ENCODE measurements at regions not wholly inside any gene's neighbourhood (a gene's known extent, or its start where the extent isn't known, plus 50 kb on each side); places are given as distances from the start of the nearest gene placed in this dataset.
A peak's percentile ranks its signal among the peaks of the same experiment; 100 is the strongest.

DNA sequence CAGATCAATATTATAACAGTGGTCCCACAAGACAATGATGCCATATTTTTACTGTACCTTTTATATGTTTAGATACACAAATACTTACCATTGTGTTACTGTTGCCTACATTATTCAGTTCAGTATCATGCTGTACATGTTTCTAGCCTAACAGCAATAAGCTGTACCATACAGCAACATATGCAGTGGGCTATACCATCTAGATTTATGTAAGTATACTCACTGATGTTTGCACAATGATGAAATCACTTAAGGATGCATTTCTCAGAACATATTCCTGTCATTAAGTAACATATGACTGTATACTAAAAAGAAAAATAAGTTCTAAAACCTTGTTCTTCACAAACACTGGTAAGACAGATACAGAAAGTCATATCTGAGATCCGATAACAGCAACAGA, 468.6 kb upstream of the SEMA3A start:
- no CpG with 5 or more reads among the region's 1 CpG for WGBS, 2 donors (ENCODE audit: extremely low coverage in 2 of 2, insufficient read length in 2 of 2, insufficient replicate concordance in 1 of 2)
- Histone ChIP-seq H3K14ac (ENCODE audit: low read length) (no peak overlapping the region), H2BK120ac (ENCODE audit: low read depth, low read length) (no peak overlapping the region), H3K9me3 (replicated peaks in 1 of 2; ENCODE audit: control insufficient read depth in 2 of 2, insufficient read depth in 1 of 2, low read depth in 1 of 2, low read length in 2 of 2) (no peaks in the 10 kb centered on the region), H3K79me1 (ENCODE audit: low read depth, low read length) (no peaks in the 10 kb centered on the region), H2BK15ac (ENCODE audit: low read length) (no peak overlapping the region), H2BK5ac (ENCODE audit: low read length) (no peak overlapping the region), H3K36me3 (replicated peaks in 1 of 2; ENCODE audit: control insufficient read depth in 2 of 2, insufficient read depth in 2 of 2, low read length in 2 of 2) (no peaks in the 10 kb centered on the region), H4K91ac (ENCODE audit: low read depth, low read length, poor library complexity) (no peak overlapping the region), H3K9ac (ENCODE audit: low read depth, low read length, poor library complexity) (no peak overlapping the region), H3K4me2 (ENCODE audit: insufficient read depth, low read length, poor library complexity, severe bottlenecking) (no peak overlapping the region), H2AK5ac (ENCODE audit: low read depth, low read length) (no peak overlapping the region), H3K18ac (ENCODE audit: low read length) (no peak overlapping the region), H2AFZ (ENCODE audit: low read length) (no peak overlapping the region), H3K4ac (ENCODE audit: low read length) (no peak overlapping the region), H4K8ac (ENCODE audit: low read depth, low read length) (no peak overlapping the region), H3K4me3 (ENCODE audit: low read length in 2 of 2) (no peak overlapping the region), H3K4me1 (ENCODE audit: control insufficient read depth in 2 of 2, insufficient read depth in 1 of 2, low read depth in 1 of 2, low read length in 2 of 2) (no peaks in the 10 kb centered on the region), H3K27me3 (ENCODE audit: control insufficient read depth in 3 of 3, insufficient read depth in 3 of 3, low read depth in 1 of 3, low read length in 3 of 3) (no peaks in the 10 kb centered on the region), H2BK12ac (ENCODE audit: low read length) (no peak overlapping the region), H3K27ac (replicated peaks; ENCODE audit: low read length) (no peak overlapping the region), H3K23ac (ENCODE audit: low read depth, low read length, poor library complexity) (no peak overlapping the region)
- no peak for DNase-seq (ENCODE audit: low spot score)

DNA sequence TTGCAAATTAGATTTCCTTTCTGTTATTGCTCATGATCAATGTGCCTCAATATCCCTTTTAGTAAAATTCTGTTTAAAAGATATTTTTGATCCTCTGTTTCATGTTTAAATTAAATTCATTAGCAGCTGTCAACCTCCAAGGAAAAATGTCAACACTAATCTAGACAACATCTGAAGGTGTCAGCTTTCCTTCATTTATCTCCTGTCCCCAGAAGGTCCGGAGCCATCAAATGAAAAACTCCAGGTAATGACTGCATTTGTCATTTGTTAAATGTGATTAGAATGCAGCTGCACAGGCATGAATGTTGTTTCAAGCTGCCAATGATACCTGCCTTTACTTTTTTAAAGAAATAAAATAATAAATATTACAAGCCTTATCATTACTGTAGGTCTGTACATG, 463.7 kb upstream of the SEMA3A start:
- no peak overlapping the region for H2BK12ac ChIP-seq (ENCODE audit: low read length)
- no peaks in the 10 kb centered on the region for H3K9me3 ChIP-seq (replicated peaks in 1 of 2; ENCODE audit: control insufficient read depth in 2 of 2, insufficient read depth in 1 of 2, low read depth in 1 of 2, low read length in 2 of 2)
- no peak overlapping the region for H3K4me3 ChIP-seq (ENCODE audit: low read length in 2 of 2)
- no peak overlapping the region for H3K4me2 ChIP-seq (ENCODE audit: insufficient read depth, low read length, poor library complexity, severe bottlenecking)
- H3K9ac ChIP-seq (ENCODE audit: low read depth, low read length, poor library complexity), result no peak overlapping the region
- H3K23ac ChIP-seq (ENCODE audit: low read depth, low read length, poor library complexity), result no peak overlapping the region
- no peaks in the 10 kb centered on the region for H3K27me3 ChIP-seq (ENCODE audit: control insufficient read depth in 3 of 3, insufficient read depth in 3 of 3, low read depth in 1 of 3, low read length in 3 of 3)
- no peaks in the 10 kb centered on the region for H3K4me1 ChIP-seq (ENCODE audit: control insufficient read depth in 2 of 2, insufficient read depth in 1 of 2, low read depth in 1 of 2, low read length in 2 of 2)
- H2BK120ac ChIP-seq (ENCODE audit: low read depth, low read length), result no peak overlapping the region
- no CpG with 5 or more reads among the region's 1 CpG for WGBS, 2 donors (ENCODE audit: extremely low coverage in 2 of 2, insufficient read length in 2 of 2, insufficient replicate concordance in 1 of 2)
- no peak overlapping the region for H3K4ac ChIP-seq (ENCODE audit: low read length)
- H2BK15ac ChIP-seq (ENCODE audit: low read length), result no peak overlapping the region
- H2BK5ac ChIP-seq (ENCODE audit: low read length), result no peak overlapping the region
- no peak overlapping the region for H3K18ac ChIP-seq (ENCODE audit: low read length)
- no peak overlapping the region for H2AK5ac ChIP-seq (ENCODE audit: low read depth, low read length)
- no peak overlapping the region for H2AFZ ChIP-seq (ENCODE audit: low read length)
- no peaks in the 10 kb centered on the region for H3K79me1 ChIP-seq (ENCODE audit: low read depth, low read length)
- no peak for DNase-seq (ENCODE audit: low spot score)
- H3K36me3 ChIP-seq (replicated peaks in 1 of 2; ENCODE audit: control insufficient read depth in 2 of 2, insufficient read depth in 2 of 2, low read length in 2 of 2), result no peaks in the 10 kb centered on the region
- no peak overlapping the region for H4K8ac ChIP-seq (ENCODE audit: low read depth, low read length)
- H4K91ac ChIP-seq (ENCODE audit: low read depth, low read length, poor library complexity), result no peak overlapping the region
- H3K14ac ChIP-seq (ENCODE audit: low read length), result no peak overlapping the region
- H3K27ac ChIP-seq (replicated peaks; ENCODE audit: low read length), result no peak overlapping the region

DNA sequence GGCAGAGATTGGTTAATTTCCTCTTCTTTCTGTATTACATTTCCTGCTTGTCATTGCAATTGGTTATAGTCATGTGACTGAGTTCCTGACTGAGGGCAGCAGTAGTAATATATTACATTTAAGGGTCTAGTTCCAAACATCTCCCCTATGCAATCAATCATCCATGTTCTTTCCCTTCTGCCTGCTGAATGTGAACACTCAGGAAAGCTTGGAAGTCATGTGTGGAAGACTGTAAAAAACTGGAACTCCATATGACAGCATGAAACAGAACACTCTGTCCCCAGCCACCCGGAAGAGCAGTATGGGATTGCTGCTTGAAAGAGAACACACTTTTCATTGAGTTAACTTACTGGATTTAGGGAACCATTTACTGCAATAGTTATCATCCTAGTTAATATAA, 459.7 kb upstream of the SEMA3A start:
- Histone ChIP-seq H3K23ac (ENCODE audit: low read depth, low read length, poor library complexity) (no peak overlapping the region), H3K4ac (ENCODE audit: low read length) (no peak overlapping the region), H2AFZ (ENCODE audit: low read length) (peak overlapping the region; percentile 42), H2AK5ac (ENCODE audit: low read depth, low read length) (no peak overlapping the region), H3K79me1 (ENCODE audit: low read depth, low read length) (no peaks in the 10 kb centered on the region), H3K36me3 (replicated peaks in 1 of 2; ENCODE audit: control insufficient read depth in 2 of 2, insufficient read depth in 2 of 2, low read length in 2 of 2) (no peaks in the 10 kb centered on the region), H3K18ac (ENCODE audit: low read length) (no peak overlapping the region), H3K4me2 (ENCODE audit: insufficient read depth, low read length, poor library complexity, severe bottlenecking) (no peak overlapping the region), H2BK120ac (ENCODE audit: low read depth, low read length) (no peak overlapping the region), H3K27ac (replicated peaks; ENCODE audit: low read length) (no peak overlapping the region), H2BK15ac (ENCODE audit: low read length) (no peak overlapping the region), H3K14ac (ENCODE audit: low read length) (no peak overlapping the region), H4K91ac (ENCODE audit: low read depth, low read length, poor library complexity) (no peak overlapping the region), H4K8ac (ENCODE audit: low read depth, low read length) (no peak overlapping the region), H3K4me1 (ENCODE audit: control insufficient read depth in 2 of 2, insufficient read depth in 1 of 2, low read depth in 1 of 2, low read length in 2 of 2) (no peaks in the 10 kb centered on the region), H3K9ac (ENCODE audit: low read depth, low read length, poor library complexity) (no peak overlapping the region), H3K27me3 (ENCODE audit: control insufficient read depth in 3 of 3, insufficient read depth in 3 of 3, low read depth in 1 of 3, low read length in 3 of 3) (no peaks in the 10 kb centered on the region), H2BK12ac (ENCODE audit: low read length) (no peak overlapping the region), H3K4me3 (ENCODE audit: low read length in 2 of 2) (no peak overlapping the region), H2BK5ac (ENCODE audit: low read length) (no peak overlapping the region), H3K9me3 (replicated peaks in 1 of 2; ENCODE audit: control insufficient read depth in 2 of 2, insufficient read depth in 1 of 2, low read depth in 1 of 2, low read length in 2 of 2) (no peaks in the 10 kb centered on the region)
- WGBS, 2 donors (ENCODE audit: extremely low coverage in 2 of 2, insufficient read length in 2 of 2, insufficient replicate concordance in 1 of 2), result no CpG with 5 or more reads among the region's 1 CpG
- no peak for DNase-seq (ENCODE audit: low spot score)

DNA sequence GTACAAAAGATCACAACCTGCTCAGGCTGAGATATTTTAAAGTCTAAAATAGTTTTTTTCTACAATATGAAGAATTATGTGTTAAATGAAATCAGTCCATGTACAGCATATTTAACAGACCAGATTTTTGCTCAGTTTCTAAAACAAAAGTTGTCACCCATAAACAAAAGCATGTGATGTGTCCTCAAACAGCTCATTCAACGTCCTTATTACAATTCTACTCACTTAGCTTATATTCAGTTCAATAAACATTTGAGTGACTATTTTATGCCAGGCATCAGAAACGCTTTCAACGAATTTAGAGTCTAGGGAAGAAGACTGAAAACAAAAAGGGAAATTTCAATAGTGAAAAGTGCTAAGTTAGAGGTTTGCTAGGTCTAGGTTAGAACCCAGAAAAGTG, 457.3 kb upstream of the SEMA3A start:
- no peak overlapping the region for H3K4me2 ChIP-seq (ENCODE audit: insufficient read depth, low read length, poor library complexity, severe bottlenecking)
- no peak for DNase-seq (ENCODE audit: low spot score)
- no peaks in the 10 kb centered on the region for H3K79me1 ChIP-seq (ENCODE audit: low read depth, low read length)
- no peak overlapping the region for H3K4me3 ChIP-seq (ENCODE audit: low read length in 2 of 2)
- H3K14ac ChIP-seq (ENCODE audit: low read length), result no peak overlapping the region
- no peak overlapping the region for H2BK120ac ChIP-seq (ENCODE audit: low read depth, low read length)
- H4K91ac ChIP-seq (ENCODE audit: low read depth, low read length, poor library complexity), result no peak overlapping the region
- WGBS, 2 donors (ENCODE audit: extremely low coverage in 2 of 2, insufficient read length in 2 of 2, insufficient replicate concordance in 1 of 2), result no CpG with 5 or more reads among the region's 3 CpGs
- no peaks in the 10 kb centered on the region for H3K36me3 ChIP-seq (replicated peaks in 1 of 2; ENCODE audit: control insufficient read depth in 2 of 2, insufficient read depth in 2 of 2, low read length in 2 of 2)
- no peak overlapping the region for H2AK5ac ChIP-seq (ENCODE audit: low read depth, low read length)
- no peak overlapping the region for H4K8ac ChIP-seq (ENCODE audit: low read depth, low read length)
- H2BK15ac ChIP-seq (ENCODE audit: low read length), result no peak overlapping the region
- H3K27ac ChIP-seq (replicated peaks; ENCODE audit: low read length), result no peak overlapping the region
- no peak overlapping the region for H3K4ac ChIP-seq (ENCODE audit: low read length)
- no peak overlapping the region for H3K9ac ChIP-seq (ENCODE audit: low read depth, low read length, poor library complexity)
- H3K27me3 ChIP-seq (ENCODE audit: control insufficient read depth in 3 of 3, insufficient read depth in 3 of 3, low read depth in 1 of 3, low read length in 3 of 3), result no peaks in the 10 kb centered on the region
- H3K4me1 ChIP-seq (ENCODE audit: control insufficient read depth in 2 of 2, insufficient read depth in 1 of 2, low read depth in 1 of 2, low read length in 2 of 2), result no peaks in the 10 kb centered on the region
- no peak overlapping the region for H3K18ac ChIP-seq (ENCODE audit: low read length)
- no peak overlapping the region for H2BK5ac ChIP-seq (ENCODE audit: low read length)
- H3K23ac ChIP-seq (ENCODE audit: low read depth, low read length, poor library complexity), result no peak overlapping the region
- H3K9me3 ChIP-seq (replicated peaks in 1 of 2; ENCODE audit: control insufficient read depth in 2 of 2, insufficient read depth in 1 of 2, low read depth in 1 of 2, low read length in 2 of 2), result no peaks in the 10 kb centered on the region
- H2BK12ac ChIP-seq (ENCODE audit: low read length), result no peak overlapping the region
- H2AFZ ChIP-seq (ENCODE audit: low read length), result peak overlapping the region; percentile 21

Measured in neuronal stem cell (in vitro differentiated cells).